Activated naive CD8-positive, alpha-beta T cell treated with anti-CD3 and anti-CD28 coated beads, Interleukin-2, amount 50 U/mL, for 16 hours (primary cell): ENCODE measurements at regions not wholly inside any gene's neighbourhood (a gene's known extent, or its start where the extent isn't known, plus 50 kb on each side); places are given as distances from the start of the nearest gene placed in this dataset.
"Not testable (repeated sequence)": the region's sequence is repeated elsewhere in the genome, so short reads cannot be mapped to it uniquely, and the experiment has no call there.

Experiments
- DNase-seq: peaks from one replicate; pipeline ENCODE4 v3.0.0-alpha.2; 2020; ENCODE audit warnings: low read depth, low spot score

GRCh38 chr4:114287079-114287696 lies 307.7 kb upstream of the ARSJ start:
- DNase-seq = no peak

GRCh38 chr4:114296126-114296525 lies 302.5 kb upstream of the UGT8 start:
- no peak for DNase-seq

- DNase-seq = no peak
Observed at GRCh38 chr4:114302472-114302871, 296.1 kb upstream of the UGT8 start.

DNA sequence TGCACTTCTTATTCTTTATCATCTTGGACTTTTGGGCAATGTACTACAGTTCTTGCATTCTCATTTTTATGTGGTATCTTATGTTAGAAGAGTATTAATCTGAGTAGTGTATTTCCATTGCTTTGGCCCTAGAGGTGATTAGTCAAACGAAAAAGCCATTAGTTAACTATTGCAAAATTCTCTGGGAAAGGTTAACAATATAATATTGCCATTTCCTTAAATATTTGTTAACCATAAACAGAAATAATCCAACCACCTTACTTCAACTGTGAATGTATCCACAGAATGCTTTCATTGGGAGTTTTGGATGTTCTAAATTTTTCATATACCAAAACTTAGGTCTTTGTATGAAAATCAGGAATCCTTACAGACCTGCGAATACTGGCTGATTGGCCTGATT lies 294.6 kb upstream of the UGT8 start:
- DNase-seq = no peak

GRCh38 chr4:114304567-114304966 lies 294.0 kb upstream of the UGT8 start:
- DNase-seq = no peak

DNA sequence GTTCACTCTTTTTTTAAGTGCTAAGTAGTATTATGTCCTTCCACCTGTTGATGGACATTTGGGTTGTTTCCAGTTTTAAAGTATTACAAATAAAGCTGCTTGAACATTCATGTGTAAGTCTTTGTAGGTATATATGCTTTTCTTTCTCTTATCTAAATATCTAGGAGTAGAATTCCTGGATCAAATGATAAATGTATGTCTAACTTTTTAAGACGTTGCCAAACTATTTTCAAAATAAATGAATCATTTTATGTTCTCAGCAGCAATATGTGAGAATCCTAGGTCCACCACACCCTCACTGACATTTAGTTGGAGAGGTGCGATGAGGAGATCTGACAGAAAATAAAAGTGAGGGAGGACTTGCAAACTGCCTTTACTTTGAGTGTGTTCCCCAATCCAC lies 291.7 kb upstream of the UGT8 start:
- no peak for DNase-seq

- no peak for DNase-seq
Observed at GRCh38 chr4:114310296-114310925, 288.2 kb upstream of the UGT8 start.

- DNase-seq = no peak
Observed at GRCh38 chr4:114311787-114312186, 286.8 kb upstream of the UGT8 start.

- no peak for DNase-seq
Observed at GRCh38 chr4:114312338-114312737, 286.3 kb upstream of the UGT8 start.

GRCh38 chr4:114316789-114317188 lies 281.8 kb upstream of the UGT8 start:
- no peak for DNase-seq

DNA sequence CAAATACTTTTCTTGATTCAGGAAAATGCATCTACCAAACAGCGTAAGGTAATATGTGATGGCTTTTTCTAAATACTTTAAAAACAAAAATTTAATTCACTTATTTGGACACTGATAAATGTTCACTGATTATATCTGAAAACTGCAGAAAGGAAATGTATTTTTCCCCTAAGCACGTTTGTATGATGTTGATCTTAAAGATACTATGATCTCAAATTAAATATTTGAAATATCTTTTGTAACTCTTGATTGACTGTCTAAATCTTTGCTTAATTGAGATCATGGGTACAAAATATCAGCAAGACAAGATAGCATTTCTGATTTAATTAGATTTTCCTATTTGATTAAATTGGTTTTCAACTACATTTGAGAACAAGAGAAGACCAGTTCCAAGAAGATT lies 281.0 kb upstream of the UGT8 start:
- no peak for DNase-seq

DNA sequence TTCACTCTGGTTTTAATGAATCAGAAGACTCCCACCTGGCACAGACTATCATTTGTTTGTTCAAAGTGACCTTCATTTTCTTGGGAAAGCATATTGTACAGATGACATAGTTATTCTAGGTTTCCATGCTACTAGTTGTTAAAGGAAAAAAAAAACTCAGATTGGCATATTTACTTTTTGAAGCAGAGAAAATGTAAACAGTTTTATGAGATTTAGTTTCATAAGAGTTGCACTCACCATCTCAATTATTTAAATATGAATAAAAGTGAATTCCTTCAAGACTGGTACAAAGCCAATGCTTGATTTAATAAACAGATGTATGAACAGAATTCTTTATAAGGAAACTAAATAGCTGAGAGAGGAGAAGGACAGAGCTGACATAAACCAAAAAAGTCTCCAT lies 280.3 kb upstream of the UGT8 start:
- no peak for DNase-seq

GRCh38 chr4:114320126-114320525 lies 278.5 kb upstream of the UGT8 start:
- no peak for DNase-seq

GRCh38 chr4:114321366-114321765 lies 277.2 kb upstream of the UGT8 start:
- no peak for DNase-seq

- no peak for DNase-seq
Observed at GRCh38 chr4:114323841-114324240, 274.8 kb upstream of the UGT8 start.

DNA sequence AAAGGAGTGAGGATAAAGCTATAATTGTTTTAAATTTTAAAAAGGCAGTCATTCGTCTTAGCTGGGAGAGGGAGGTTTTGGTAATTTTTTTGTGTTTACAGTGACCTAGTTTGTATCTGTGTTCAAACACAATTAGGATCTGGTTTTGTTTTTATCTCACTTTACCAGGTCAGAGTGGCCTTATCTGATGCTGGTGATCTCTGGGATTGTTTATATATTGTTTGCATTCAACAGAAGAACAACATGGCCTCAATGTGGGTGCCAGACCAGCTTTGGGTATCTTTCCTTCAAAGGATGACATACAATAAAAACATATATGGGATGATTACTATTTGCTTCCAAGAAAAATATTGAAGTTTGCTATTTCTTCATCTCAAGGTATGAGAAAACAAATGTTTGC lies 272.2 kb upstream of the UGT8 start:
- no peak for DNase-seq

DNA sequence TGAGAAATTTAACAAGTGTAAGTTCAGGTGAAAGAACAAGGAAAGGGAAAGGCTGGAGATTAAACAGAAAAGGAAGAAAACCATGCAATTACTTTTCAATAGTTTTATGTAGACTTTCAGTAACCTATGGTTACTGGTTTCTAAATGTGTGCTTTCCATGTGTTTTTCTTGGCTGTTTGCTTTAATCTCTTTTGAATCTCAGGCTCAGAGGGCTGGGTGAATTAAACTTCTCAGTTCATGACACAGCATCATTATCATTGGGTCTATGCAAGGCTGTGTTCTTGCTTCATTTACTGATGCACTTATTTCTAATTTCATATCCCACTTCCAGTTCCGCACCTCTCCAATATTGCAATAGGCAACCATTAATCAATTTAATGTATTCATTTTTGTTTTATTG lies 266.5 kb upstream of the UGT8 start:
- no peak for DNase-seq

- DNase-seq = not testable (repeated sequence)
Observed at GRCh38 chr4:114334363-114334762, 264.2 kb upstream of the UGT8 start.

DNA sequence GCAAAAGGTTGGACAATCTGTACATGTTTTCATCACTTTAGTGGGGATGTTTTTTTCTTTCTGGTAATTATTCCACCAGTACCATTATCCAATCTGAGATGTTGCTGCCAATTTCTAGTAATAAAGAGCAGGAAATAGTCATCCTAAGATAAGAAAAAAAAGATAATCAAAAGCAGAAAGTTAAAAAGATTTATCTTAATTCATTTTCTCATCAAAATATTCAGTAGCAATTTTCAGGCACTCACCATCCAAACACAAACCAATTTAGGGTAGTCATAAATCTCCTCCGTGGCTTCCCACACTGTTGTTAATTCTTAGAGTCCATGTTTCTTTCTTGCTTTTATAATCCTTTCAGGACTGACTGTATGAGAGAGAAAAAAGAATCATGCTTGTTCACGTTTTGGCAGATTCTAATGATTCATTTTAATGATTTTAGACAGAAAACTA lies 263.7 kb upstream of the UGT8 start:
- no peak for DNase-seq

DNA sequence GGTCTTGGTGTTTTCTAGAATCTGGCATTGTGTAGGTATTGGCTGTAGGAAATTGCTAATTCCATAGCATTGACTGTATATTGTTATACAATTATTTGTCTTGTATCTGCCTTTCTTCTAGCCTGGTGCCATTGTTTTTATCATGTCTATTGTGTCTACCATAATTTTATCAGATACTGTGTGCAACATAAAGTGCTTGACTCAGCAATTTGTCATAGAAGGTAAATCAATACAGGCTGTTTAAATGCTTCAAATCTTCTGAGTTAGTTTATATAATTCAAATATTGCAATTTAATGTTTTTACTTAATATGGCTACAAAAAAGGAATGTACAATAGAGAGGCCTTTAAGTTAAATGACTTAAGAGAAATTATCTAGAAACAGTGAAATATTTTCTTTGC lies 263.3 kb upstream of the UGT8 start:
- DNase-seq = no peak

- no peak for DNase-seq
Observed at GRCh38 chr4:114343015-114343414, 255.6 kb upstream of the UGT8 start.

GRCh38 chr4:114349543-114350175 lies 248.9 kb upstream of the UGT8 start:
- DNase-seq = no peak

DNA sequence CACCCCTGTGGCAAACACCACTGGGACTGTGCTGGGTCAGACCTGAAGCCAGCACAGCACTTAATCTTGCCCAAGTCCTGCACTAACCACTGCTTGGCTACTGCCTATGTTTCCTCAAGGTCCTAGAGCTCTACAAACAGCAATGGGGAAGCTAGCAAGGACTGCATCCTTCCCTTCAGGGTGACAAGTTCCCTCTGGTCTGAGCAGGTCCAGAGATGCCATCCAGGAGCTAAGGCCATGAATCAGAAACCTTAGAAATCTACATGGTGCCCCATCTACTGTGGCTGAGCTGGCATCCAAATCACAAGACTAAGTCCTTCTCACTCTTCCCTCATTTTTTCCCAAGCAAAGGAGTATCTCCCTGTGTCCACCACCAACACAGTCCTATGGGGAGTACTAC lies 239.7 kb upstream of the UGT8 start:
- no peak for DNase-seq
